ENCODE measurements at regions not wholly inside any gene's neighbourhood (a gene's known extent, or its start where the extent isn't known, plus 50 kb on each side); places are given as distances from the start of the nearest gene placed in this dataset.

DNA sequence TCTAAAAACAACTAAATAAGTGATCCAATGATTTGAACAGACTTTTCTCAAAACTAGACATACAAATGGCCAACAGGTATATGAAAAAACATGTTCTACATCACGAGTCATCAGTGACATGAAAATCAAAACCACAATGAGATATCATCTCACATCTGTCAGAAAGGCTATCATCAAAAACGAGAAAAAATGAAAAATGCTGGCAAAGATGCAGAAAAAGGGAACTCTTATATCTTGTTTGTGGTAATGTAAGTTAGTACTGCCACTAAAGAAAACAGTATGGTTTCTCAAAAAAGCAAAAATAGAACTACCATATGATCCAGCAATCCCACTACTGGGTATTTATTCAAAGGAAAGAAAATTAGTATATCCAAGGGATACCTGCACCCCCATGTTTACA lies 152.9 kb upstream of the FOXN2 start:
- no peak for DNase-seq

DNA sequence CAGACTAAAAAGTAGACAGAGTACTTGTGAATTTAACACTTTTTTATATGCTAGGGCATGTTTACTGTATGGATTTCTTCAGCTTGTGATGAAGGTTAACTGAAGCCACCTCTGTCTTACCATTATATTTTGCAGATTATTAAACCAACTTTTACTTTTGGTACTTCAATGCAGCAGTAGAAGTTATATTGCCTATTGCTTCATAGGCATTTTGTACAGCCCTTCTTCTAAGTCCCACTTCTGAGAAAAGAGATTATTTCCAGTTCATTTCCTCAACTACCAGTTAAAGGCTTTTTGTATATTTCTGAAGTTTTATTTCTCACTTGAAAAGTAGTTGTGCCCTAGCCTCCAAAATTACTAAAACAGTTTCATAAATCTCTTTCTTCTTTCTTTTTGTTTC lies 151.7 kb upstream of the FOXN2 start:
- intact Hi-C loops (cut with DNase I), result no loop called here
- Histone ChIP-seq H3K4me1 (no peaks in the 10 kb centered on the region), H3K27ac (no peak overlapping the region), H3K9me3 (no peaks in the 10 kb centered on the region), H3K4me3 (no peak overlapping the region), H3K27me3 (ENCODE audit: low read depth) (no peaks in the 10 kb centered on the region), H3K36me3 (no peaks in the 10 kb centered on the region)
- TF ChIP-seq, protein P1, sequence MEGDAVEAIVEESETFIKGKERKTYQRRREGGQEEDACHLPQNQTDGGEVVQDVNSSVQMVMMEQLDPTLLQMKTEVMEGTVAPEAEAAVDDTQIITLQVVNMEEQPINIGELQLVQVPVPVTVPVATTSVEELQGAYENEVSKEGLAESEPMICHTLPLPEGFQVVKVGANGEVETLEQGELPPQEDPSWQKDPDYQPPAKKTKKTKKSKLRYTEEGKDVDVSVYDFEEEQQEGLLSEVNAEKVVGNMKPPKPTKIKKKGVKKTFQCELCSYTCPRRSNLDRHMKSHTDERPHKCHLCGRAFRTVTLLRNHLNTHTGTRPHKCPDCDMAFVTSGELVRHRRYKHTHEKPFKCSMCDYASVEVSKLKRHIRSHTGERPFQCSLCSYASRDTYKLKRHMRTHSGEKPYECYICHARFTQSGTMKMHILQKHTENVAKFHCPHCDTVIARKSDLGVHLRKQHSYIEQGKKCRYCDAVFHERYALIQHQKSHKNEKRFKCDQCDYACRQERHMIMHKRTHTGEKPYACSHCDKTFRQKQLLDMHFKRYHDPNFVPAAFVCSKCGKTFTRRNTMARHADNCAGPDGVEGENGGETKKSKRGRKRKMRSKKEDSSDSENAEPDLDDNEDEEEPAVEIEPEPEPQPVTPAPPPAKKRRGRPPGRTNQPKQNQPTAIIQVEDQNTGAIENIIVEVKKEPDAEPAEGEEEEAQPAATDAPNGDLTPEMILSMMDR (IDR thresholded peaks at IDR 0.05), result no peak
- ATAC-seq (no peak), DNase-seq (no peak)

More for the DNA sequence above, 152.9 kb upstream of the FOXN2 start:
- ATAC-seq, result no peak
- no peaks in the 10 kb centered on the region for H3K4me1 ChIP-seq
- H3K27ac ChIP-seq, result no peak overlapping the region
- peaks cover 8% of the 10 kb centered on the region for H3K9me3 ChIP-seq
- no peaks in the 10 kb centered on the region for H3K27me3 ChIP-seq (ENCODE audit: low read depth)
- TF ChIP-seq, protein P1 (IDR thresholded peaks at IDR 0.05), result no peak
- intact Hi-C loops (cut with DNase I), result no loop called here
- no peak overlapping the region for H3K4me3 ChIP-seq
- no peaks in the 10 kb centered on the region for H3K36me3 ChIP-seq

DNA sequence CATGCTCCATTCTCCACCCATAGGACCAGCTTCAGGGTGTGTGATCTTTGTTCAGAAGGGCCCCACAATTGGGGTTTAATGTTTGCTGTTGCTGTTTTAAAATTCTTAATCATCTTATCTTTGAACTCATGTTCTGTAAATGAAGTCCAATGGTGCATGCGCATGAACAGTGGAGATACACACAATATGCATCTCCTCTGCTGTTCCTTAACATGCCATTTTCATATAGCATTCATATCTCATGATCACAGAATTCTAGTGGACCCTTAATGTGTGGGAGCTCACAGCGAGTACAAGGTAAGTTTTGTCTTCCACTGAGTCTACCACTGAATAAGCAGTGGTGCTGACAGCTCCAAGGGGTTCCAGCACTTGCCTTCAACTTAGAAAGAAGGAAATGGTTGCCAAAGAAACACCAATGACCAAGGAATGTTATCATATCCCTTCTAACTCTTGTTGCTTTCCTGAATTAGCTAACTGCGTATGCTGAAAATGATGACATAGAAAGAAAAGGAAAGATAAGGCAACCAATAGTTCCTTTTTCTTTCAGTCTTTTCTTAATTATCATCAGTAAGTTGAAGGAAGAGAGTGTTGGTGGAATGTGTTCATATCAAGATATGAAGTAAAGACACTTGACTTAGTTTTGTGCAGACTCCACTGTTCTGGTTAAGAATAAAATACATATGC lies 149.3 kb upstream of the FOXN2 start:
- ATAC-seq (no peak), DNase-seq (no peak)
- Histone ChIP-seq H3K36me3 (no peaks in the 10 kb centered on the region), H3K4me3 (no peak overlapping the region), H3K9me3 (no peaks in the 10 kb centered on the region), H3K27ac (no peak overlapping the region), H3K27me3 (ENCODE audit: low read depth) (no peaks in the 10 kb centered on the region), H3K4me1 (no peaks in the 10 kb centered on the region)
- intact Hi-C loops (cut with DNase I), result no loop called here
- TF ChIP-seq, protein P1 (IDR thresholded peaks at IDR 0.05), result no peak

DNA sequence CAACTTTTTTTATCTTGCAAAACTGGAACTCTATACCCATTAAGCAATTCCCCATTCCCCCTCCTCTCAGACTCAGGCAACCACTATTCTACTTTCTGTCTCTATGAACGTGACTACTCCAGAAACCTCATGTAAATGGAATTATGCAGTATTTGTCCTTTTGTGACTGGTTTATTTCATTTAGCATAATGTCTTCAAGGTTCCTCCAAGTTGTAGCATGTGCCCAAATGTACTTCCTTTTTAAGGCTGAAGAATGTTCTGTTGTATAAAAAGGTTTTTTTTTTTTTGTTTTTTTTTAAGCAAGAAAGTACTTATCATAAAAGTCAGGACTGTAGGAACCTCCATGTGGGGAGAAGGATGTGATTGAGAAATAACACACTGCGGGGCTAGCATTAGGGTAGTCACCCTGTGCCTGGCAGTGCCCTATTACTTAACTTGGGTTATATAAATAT lies 145.3 kb upstream of the FOXN2 start:
- TF ChIP-seq, protein P1 (IDR thresholded peaks at IDR 0.05), result no peak
- H3K27ac ChIP-seq, result no peak overlapping the region
- ATAC-seq, result peak; percentile 50 to 63
- intact Hi-C loops (cut with DNase I), result no loop called here
- H3K4me3 ChIP-seq, result no peak overlapping the region
- DNase-seq, result no peak
- H3K27me3 ChIP-seq (ENCODE audit: low read depth), result no peaks in the 10 kb centered on the region
- H3K9me3 ChIP-seq, result no peaks in the 10 kb centered on the region
- no peaks in the 10 kb centered on the region for H3K4me1 ChIP-seq
- no peaks in the 10 kb centered on the region for H3K36me3 ChIP-seq

DNA sequence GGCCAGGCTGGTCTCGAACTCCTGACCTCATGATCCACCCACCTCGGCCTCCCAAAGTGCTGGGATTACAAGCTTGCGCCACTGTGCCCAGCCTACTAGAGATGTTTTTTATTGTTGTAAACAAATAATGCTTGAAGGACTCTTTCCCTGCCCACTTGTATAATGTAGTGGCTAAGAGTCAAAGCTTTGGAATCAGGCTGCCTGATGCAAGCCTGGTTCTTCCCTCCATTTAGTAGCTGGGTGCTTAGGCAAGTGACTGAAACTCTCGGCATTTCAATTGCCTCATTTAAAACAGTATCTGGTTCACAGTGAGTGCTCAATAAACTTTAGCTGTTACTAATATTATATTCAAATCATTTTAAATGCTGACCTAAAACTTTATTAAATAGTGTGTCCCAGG lies 144.2 kb upstream of the FOXN2 start:
- H3K36me3 ChIP-seq, result no peaks in the 10 kb centered on the region
- TF ChIP-seq, protein P1 (IDR thresholded peaks at IDR 0.05), result no peak
- H3K27me3 ChIP-seq (ENCODE audit: low read depth), result no peaks in the 10 kb centered on the region
- no peak for ATAC-seq
- intact Hi-C loops (cut with DNase I), result no loop called here
- no peak for DNase-seq
- no peak overlapping the region for H3K4me3 ChIP-seq
- H3K9me3 ChIP-seq, result no peaks in the 10 kb centered on the region
- H3K27ac ChIP-seq, result no peak overlapping the region
- H3K4me1 ChIP-seq, result no peaks in the 10 kb centered on the region
